GM23338 (cell line): ENCODE measurements at regions not wholly inside any gene's neighbourhood (a gene's known extent, or its start where the extent isn't known, plus 50 kb on each side); places are given as distances from the start of the nearest gene placed in this dataset.

Source experiments
- ATAC-seq: fragments of 200-7000 bp; cut with Tn5 transposase; 3 replicates; pipeline ENCODE4 v1.9.1; 2020
- DNase-seq: peaks from one replicate; pipeline ENCODE4 v3.0.0-alpha.2; 2015; ENCODE audit warnings: low spot score
- H2AFZ ChIP-seq: fragments of 200-600 bp; sonication (generic); 2 replicates; pipeline ENCODE4 v1.8.0; 2016; ENCODE audit warnings: antibody characterized with exemption, mild to moderate bottlenecking, moderate library complexity
- H3F3A ChIP-seq: fragments of 200-600 bp; sonication (generic); replicated peaks from 2 replicates; pipeline ENCODE4 v1.8.0; 2017; ENCODE audit warnings: antibody characterized with exemption, mixed run types, low read depth
- H3K27ac ChIP-seq: fragments of 200-600 bp; sonication (generic); 2 replicates; pipeline ENCODE4 v1.6.1; 2016; ENCODE audit warnings: low read depth
- H3K27me3 ChIP-seq: fragments of 200-600 bp; sonication (generic); 2 replicates; pipeline ENCODE4 v1.8.0; 2016; ENCODE audit warnings: mild to moderate bottlenecking, mixed run types, moderate library complexity; ENCODE audit not compliant: insufficient read depth
- H3K36me3 ChIP-seq: fragments of 200-600 bp; sonication (generic); 2 replicates; pipeline ENCODE4 v1.8.0; 2016; ENCODE audit warnings: mild to moderate bottlenecking; ENCODE audit not compliant: insufficient read depth
- H3K4me1 ChIP-seq: fragments of 200-600 bp; sonication (generic); 2 replicates; pipeline ENCODE4 v1.8.0; 2016; ENCODE audit warnings: mild to moderate bottlenecking, moderate library complexity; ENCODE audit not compliant: insufficient read depth
- H3K4me2 ChIP-seq: fragments of 200-600 bp; sonication (generic); 2 replicates; pipeline ENCODE4 v1.7.1; 2017; ENCODE audit warnings: mixed run types
- H3K4me3 ChIP-seq: fragments of 200-600 bp; sonication (generic); 2 replicates; pipeline ENCODE4 v1.6.1; 2016; ENCODE audit warnings: mixed run types
- H3K79me2 ChIP-seq: fragments of 200-600 bp; sonication (generic); replicated peaks from 2 replicates; pipeline ENCODE4 v1.8.0; 2017; ENCODE audit warnings: mild to moderate bottlenecking; ENCODE audit not compliant: insufficient read depth
- H3K9me2 ChIP-seq: fragments of 200-600 bp; sonication (generic); 2 replicates; pipeline ENCODE4 v1.8.0; 2017; ENCODE audit not compliant: insufficient read depth
- H4K20me1 ChIP-seq: fragments of 200-600 bp; sonication (generic); replicated peaks from 2 replicates; pipeline ENCODE4 v1.8.0; 2017; ENCODE audit warnings: mild to moderate bottlenecking; ENCODE audit not compliant: insufficient read depth
- H3K27ac Mint-ChIP-seq: 2 replicates; pipeline ENCODE4 v1.8.0; 2020; ENCODE audit warnings: inconsistent platforms, mild to moderate bottlenecking, moderate library complexity, mixed read lengths
- H3K27me3 Mint-ChIP-seq: 3 replicates; pipeline ENCODE4 v1.8.0; 2022; ENCODE audit warnings: low read depth, mild to moderate bottlenecking, moderate library complexity, mixed read lengths, inconsistent platforms; ENCODE audit not compliant: insufficient read depth, poor library complexity
- H3K36me3 Mint-ChIP-seq: 3 replicates; pipeline ENCODE4 v1.8.0; 2021; ENCODE audit warnings: low read depth, mild to moderate bottlenecking, inconsistent platforms, moderate library complexity, mixed read lengths
- H3K4me1 Mint-ChIP-seq: 3 replicates; pipeline ENCODE4 v1.8.0; 2020; ENCODE audit warnings: mild to moderate bottlenecking, inconsistent platforms, mixed read lengths
- H3K4me3 Mint-ChIP-seq: 3 replicates; pipeline ENCODE4 v1.8.0; 2021; ENCODE audit warnings: moderate library complexity, mild to moderate bottlenecking, inconsistent platforms, mixed read lengths
- H3K9me3 Mint-ChIP-seq: 3 replicates; pipeline ENCODE4 v1.8.0; 2020; ENCODE audit warnings: moderate library complexity, mild to moderate bottlenecking, inconsistent platforms, mixed read lengths
- EZH2phosphoT487 ChIP-seq: fragments of 200-600 bp; sonication (generic); IDR thresholded peaks from one replicate; pipeline ENCODE4 v1.8.1; 2018; ENCODE audit warnings: antibody characterized with exemption; ENCODE audit not compliant: unreplicated experiment
- JUNB ChIP-seq: IDR thresholded peaks from one replicate; pipeline ENCODE4 v1.6.1; 2016; ENCODE audit warnings: antibody characterized with exemption; ENCODE audit not compliant: unreplicated experiment
- ZNF114 ChIP-seq: fragments of 250-450 bp; sonication (Bioruptor Pico); IDR thresholded peaks from 2 replicates; pipeline ENCODE4 v1.5.0; 2020; ENCODE audit warnings: mild to moderate bottlenecking, moderate library complexity
- TF ChIP-seq, protein P1 (sequence below): IDR thresholded peaks from one replicate; pipeline ENCODE4 v1.6.1; 2018; ENCODE audit warnings: antibody characterized with exemption; ENCODE audit not compliant: unreplicated experiment
- TF ChIP-seq, protein P2 (sequence below): fragments of 250-450 bp; sonication (Bioruptor Pico); IDR thresholded peaks from 2 replicates; pipeline ENCODE4 v1.5.0; 2020; ENCODE audit warnings: mild to moderate bottlenecking, moderate library complexity
- TF ChIP-seq, protein P3 (sequence below): IDR thresholded peaks from 2 replicates; pipeline ENCODE4 v1.6.1; 2016; ENCODE audit warnings: antibody characterized with exemption

DNA sequence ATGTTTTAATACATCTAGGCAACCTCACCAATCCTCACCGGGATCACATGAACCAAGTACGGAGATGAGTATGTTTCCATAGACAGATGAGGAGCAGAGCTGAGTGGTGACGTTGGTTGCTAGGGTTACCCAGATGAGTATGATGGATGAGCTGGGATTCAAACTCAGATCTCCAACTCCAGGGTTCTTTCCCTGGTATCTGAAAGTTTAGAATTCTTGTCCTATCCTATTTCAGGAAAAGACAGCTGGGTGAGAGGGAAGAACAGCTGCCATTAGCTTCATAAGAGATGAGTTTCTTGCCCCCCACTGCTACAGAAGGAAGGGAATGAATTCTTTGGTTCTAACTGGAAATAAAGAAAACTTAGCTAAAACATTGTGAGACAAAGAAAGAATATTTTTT is 728.9 kb upstream of the TBX3 start:
- Histone ChIP-seq H3K36me3 (no peaks in the 10 kb centered on the region), H3K9me2 (peaks cover 3% of the 10 kb centered on the region; the same call in 1 of the 2 replicates), H4K20me1 (no peaks in the 10 kb centered on the region), H3K4me3 (no peak overlapping the region), H3K4me2 (no peak overlapping the region), H3K4me1 (peaks cover 23% of the 10 kb centered on the region), H3K79me2 (no peaks in the 10 kb centered on the region), H3K27me3 (no peaks in the 10 kb centered on the region), H2AFZ (no peak overlapping the region), H3F3A (no peaks in the 10 kb centered on the region), H3K27ac (no peak overlapping the region)
- Mint-ChIP-seq H3K4me3 (no peak overlapping the region), H3K27me3 (peaks cover 2% of the 10 kb centered on the region), H3K4me1 (peaks cover 24% of the 10 kb centered on the region), H3K9me3 (no peaks in the 10 kb centered on the region; the same call in 2 of the 3 replicates), H3K27ac (no peak overlapping the region), H3K36me3 (no peaks in the 10 kb centered on the region)
- ATAC-seq (no peak), DNase-seq (no peak)
- TF ChIP-seq ZNF114 (CRISPR knock-in tag), result no peak

DNA sequence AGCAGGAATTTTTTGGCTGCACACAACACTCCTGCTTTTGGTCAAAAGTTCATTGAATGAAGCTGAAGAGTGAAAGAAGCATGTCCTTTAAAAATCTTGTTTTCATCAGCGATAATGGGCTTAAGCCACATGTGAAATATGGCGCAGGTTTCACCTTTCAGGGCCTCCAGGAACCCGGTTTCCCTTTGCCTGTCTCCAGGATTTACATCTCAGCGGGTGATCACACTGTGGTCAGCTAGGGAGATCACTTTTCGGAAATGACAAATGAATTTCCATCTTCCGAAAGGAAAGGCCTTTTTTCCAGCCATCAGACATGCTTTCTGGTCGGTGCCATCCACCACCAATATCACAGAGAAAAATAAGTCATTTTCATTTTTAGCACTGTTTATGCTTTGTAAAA is 727.1 kb upstream of the TBX3 start:
- H3K4me3 Mint-ChIP-seq, result no peak overlapping the region
- Histone ChIP-seq H4K20me1 (no peaks in the 10 kb centered on the region), H2AFZ (no peak overlapping the region), H3K27ac (no peak overlapping the region), H3K9me2 (peaks cover 3% of the 10 kb centered on the region; the same call in 1 of the 2 replicates), H3K4me3 (no peak overlapping the region), H3K4me1 (peaks cover 23% of the 10 kb centered on the region), H3F3A (no peaks in the 10 kb centered on the region), H3K36me3 (no peaks in the 10 kb centered on the region), H3K27me3 (no peaks in the 10 kb centered on the region), H3K4me2 (peak overlapping the region; percentile 14), H3K79me2 (no peaks in the 10 kb centered on the region)
- ATAC-seq, result peak; percentile 63
- TF ChIP-seq, protein P1, sequence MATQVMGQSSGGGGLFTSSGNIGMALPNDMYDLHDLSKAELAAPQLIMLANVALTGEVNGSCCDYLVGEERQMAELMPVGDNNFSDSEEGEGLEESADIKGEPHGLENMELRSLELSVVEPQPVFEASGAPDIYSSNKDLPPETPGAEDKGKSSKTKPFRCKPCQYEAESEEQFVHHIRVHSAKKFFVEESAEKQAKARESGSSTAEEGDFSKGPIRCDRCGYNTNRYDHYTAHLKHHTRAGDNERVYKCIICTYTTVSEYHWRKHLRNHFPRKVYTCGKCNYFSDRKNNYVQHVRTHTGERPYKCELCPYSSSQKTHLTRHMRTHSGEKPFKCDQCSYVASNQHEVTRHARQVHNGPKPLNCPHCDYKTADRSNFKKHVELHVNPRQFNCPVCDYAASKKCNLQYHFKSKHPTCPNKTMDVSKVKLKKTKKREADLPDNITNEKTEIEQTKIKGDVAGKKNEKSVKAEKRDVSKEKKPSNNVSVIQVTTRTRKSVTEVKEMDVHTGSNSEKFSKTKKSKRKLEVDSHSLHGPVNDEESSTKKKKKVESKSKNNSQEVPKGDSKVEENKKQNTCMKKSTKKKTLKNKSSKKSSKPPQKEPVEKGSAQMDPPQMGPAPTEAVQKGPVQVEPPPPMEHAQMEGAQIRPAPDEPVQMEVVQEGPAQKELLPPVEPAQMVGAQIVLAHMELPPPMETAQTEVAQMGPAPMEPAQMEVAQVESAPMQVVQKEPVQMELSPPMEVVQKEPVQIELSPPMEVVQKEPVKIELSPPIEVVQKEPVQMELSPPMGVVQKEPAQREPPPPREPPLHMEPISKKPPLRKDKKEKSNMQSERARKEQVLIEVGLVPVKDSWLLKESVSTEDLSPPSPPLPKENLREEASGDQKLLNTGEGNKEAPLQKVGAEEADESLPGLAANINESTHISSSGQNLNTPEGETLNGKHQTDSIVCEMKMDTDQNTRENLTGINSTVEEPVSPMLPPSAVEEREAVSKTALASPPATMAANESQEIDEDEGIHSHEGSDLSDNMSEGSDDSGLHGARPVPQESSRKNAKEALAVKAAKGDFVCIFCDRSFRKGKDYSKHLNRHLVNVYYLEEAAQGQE, result no peak
- TF ChIP-seq JUNB, result no peak
- no peaks in the 10 kb centered on the region; the same call in 2 of the 3 replicates for H3K9me3 Mint-ChIP-seq
- H3K27me3 Mint-ChIP-seq, result peaks cover 2% of the 10 kb centered on the region
- peak; percentile 64 for DNase-seq
- H3K36me3 Mint-ChIP-seq, result no peaks in the 10 kb centered on the region
- peaks cover 24% of the 10 kb centered on the region for H3K4me1 Mint-ChIP-seq
- H3K27ac Mint-ChIP-seq, result no peak overlapping the region

DNA sequence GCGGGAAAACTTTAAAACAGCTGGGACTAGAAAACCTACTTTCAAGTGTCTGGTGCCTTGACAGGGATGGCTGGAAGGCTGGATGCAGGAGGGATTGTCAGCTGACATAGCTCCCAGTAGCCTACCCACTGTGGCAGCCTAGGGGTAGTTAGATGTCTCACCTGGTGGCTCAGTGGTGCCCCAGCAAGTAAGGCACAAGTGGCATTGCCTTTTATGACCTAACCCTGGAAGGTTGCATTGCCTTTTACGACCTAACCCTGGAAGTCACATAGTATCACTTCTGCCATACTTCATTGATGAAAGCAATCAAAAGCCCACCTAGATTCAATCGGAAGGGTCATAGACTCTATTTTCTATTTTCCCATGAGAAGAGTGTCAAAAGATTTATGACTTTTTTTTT is 724.7 kb upstream of the TBX3 start:
- no peak overlapping the region for H3K4me2 ChIP-seq
- peaks cover 29% of the 10 kb centered on the region for H3K4me1 Mint-ChIP-seq
- no peaks in the 10 kb centered on the region; the same call in 1 of the 2 replicates for H3K9me2 ChIP-seq
- no peak overlapping the region for H3K4me3 Mint-ChIP-seq
- no peaks in the 10 kb centered on the region for H3K79me2 ChIP-seq
- no peak overlapping the region for H2AFZ ChIP-seq
- no peak overlapping the region for H3K27ac Mint-ChIP-seq
- H3K27ac ChIP-seq, result no peak overlapping the region
- H3K27me3 Mint-ChIP-seq, result peaks cover 2% of the 10 kb centered on the region
- no peaks in the 10 kb centered on the region for H3K36me3 ChIP-seq
- DNase-seq (no peak), ATAC-seq (no peak)
- no peaks in the 10 kb centered on the region for H4K20me1 ChIP-seq
- H3K27me3 ChIP-seq, result no peaks in the 10 kb centered on the region
- H3K4me1 ChIP-seq, result peaks cover 23% of the 10 kb centered on the region
- H3F3A ChIP-seq, result no peaks in the 10 kb centered on the region
- H3K4me3 ChIP-seq, result no peak overlapping the region
- no peaks in the 10 kb centered on the region for H3K36me3 Mint-ChIP-seq
- TF ChIP-seq, protein P2, sequence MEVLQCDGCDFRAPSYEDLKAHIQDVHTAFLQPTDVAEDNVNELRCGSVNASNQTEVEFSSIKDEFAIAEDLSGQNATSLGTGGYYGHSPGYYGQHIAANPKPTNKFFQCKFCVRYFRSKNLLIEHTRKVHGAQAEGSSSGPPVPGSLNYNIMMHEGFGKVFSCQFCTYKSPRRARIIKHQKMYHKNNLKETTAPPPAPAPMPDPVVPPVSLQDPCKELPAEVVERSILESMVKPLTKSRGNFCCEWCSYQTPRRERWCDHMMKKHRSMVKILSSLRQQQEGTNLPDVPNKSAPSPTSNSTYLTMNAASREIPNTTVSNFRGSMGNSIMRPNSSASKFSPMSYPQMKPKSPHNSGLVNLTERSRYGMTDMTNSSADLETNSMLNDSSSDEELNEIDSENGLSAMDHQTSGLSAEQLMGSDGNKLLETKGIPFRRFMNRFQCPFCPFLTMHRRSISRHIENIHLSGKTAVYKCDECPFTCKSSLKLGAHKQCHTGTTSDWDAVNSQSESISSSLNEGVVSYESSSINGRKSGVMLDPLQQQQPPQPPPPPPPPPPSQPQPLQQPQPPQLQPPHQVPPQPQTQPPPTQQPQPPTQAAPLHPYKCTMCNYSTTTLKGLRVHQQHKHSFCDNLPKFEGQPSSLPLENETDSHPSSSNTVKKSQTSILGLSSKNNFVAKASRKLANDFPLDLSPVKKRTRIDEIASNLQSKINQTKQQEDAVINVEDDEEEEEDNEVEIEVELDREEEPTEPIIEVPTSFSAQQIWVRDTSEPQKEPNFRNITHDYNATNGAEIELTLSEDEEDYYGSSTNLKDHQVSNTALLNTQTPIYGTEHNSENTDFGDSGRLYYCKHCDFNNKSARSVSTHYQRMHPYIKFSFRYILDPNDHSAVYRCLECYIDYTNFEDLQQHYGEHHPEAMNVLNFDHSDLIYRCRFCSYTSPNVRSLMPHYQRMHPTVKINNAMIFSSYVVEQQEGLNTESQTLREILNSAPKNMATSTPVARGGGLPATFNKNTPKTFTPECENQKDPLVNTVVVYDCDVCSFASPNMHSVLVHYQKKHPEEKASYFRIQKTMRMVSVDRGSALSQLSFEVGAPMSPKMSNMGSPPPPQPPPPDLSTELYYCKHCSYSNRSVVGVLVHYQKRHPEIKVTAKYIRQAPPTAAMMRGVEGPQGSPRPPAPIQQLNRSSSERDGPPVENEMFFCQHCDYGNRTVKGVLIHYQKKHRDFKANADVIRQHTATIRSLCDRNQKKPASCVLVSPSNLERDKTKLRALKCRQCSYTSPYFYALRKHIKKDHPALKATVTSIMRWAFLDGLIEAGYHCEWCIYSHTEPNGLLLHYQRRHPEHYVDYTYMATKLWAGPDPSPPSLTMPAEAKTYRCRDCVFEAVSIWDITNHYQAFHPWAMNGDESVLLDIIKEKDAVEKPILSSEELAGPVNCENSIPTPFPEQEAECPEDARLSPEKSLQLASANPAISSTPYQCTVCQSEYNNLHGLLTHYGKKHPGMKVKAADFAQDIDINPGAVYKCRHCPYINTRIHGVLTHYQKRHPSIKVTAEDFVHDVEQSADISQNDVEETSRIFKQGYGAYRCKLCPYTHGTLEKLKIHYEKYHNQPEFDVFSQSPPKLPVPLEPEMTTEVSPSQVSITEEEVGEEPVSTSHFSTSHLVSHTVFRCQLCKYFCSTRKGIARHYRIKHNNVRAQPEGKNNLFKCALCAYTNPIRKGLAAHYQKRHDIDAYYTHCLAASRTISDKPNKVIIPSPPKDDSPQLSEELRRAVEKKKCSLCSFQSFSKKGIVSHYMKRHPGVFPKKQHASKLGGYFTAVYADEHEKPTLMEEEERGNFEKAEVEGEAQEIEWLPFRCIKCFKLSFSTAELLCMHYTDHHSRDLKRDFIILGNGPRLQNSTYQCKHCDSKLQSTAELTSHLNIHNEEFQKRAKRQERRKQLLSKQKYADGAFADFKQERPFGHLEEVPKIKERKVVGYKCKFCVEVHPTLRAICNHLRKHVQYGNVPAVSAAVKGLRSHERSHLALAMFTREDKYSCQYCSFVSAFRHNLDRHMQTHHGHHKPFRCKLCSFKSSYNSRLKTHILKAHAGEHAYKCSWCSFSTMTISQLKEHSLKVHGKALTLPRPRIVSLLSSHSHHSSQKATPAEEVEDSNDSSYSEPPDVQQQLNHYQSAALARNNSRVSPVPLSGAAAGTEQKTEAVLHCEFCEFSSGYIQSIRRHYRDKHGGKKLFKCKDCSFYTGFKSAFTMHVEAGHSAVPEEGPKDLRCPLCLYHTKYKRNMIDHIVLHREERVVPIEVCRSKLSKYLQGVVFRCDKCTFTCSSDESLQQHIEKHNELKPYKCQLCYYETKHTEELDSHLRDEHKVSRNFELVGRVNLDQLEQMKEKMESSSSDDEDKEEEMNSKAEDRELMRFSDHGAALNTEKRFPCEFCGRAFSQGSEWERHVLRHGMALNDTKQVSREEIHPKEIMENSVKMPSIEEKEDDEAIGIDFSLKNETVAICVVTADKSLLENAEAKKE, result no peak
- TF ChIP-seq EZH2phosphoT487, result no peak
- no peak for TF ChIP-seq ZNF114 (CRISPR knock-in tag)
- TF ChIP-seq, protein P3, sequence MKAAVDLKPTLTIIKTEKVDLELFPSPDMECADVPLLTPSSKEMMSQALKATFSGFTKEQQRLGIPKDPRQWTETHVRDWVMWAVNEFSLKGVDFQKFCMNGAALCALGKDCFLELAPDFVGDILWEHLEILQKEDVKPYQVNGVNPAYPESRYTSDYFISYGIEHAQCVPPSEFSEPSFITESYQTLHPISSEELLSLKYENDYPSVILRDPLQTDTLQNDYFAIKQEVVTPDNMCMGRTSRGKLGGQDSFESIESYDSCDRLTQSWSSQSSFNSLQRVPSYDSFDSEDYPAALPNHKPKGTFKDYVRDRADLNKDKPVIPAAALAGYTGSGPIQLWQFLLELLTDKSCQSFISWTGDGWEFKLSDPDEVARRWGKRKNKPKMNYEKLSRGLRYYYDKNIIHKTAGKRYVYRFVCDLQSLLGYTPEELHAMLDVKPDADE, result no peak
- no peaks in the 10 kb centered on the region; the same call in 2 of the 3 replicates for H3K9me3 Mint-ChIP-seq
